ENCODE measurements at regions not wholly inside any gene's neighbourhood (a gene's known extent, or its start where the extent isn't known, plus 50 kb on each side); places are given as distances from the start of the nearest gene placed in this dataset.
"Not testable (repeated sequence)": the region's sequence is repeated elsewhere in the genome, so short reads cannot be mapped to it uniquely, and the experiment has no call there.

- DNase-seq (ENCODE audit: low spot score in 2 of 2) (no peak), ATAC-seq (ENCODE audit: low read depth) (no peak)
- H3K27ac Mint-ChIP-seq, result no peak overlapping the region
- no peaks in the 10 kb centered on the region for H3K4me1 Mint-ChIP-seq
- no peak overlapping the region for H3K4me3 Mint-ChIP-seq
- H3K9me3 Mint-ChIP-seq, result peaks cover 2% of the 10 kb centered on the region
- no peaks in the 10 kb centered on the region for H3K27me3 Mint-ChIP-seq
- no peaks in the 10 kb centered on the region for H3K36me3 Mint-ChIP-seq
These were observed 144.4 kb upstream of the DAPK1 start for GRCh38 chr9:87353301-87353700.

GRCh38 chr9:87354147-87354546, 143.5 kb upstream of the DAPK1 start:
- Mint-ChIP-seq H3K9me3 (peaks cover 1% of the 10 kb centered on the region), H3K4me3 (no peak overlapping the region), H3K36me3 (no peaks in the 10 kb centered on the region), H3K27ac (no peak overlapping the region), H3K27me3 (no peaks in the 10 kb centered on the region), H3K4me1 (no peaks in the 10 kb centered on the region)
- ATAC-seq (ENCODE audit: low read depth) (no peak), DNase-seq (ENCODE audit: low spot score in 2 of 2) (no peak)

GRCh38 chr9:87357600-87357999, 140.1 kb upstream of the DAPK1 start:
- no peak for ATAC-seq (ENCODE audit: low read depth)
- no peaks in the 10 kb centered on the region for H3K4me1 Mint-ChIP-seq
- H3K27ac Mint-ChIP-seq, result no peak overlapping the region
- DNase-seq (ENCODE audit: low spot score in 2 of 2), result no peak
- H3K4me3 Mint-ChIP-seq, result no peak overlapping the region
- no peaks in the 10 kb centered on the region for H3K36me3 Mint-ChIP-seq
- H3K9me3 Mint-ChIP-seq, result peaks cover 2% of the 10 kb centered on the region
- peaks cover 2% of the 10 kb centered on the region for H3K27me3 Mint-ChIP-seq

GRCh38 chr9:87359264-87359663, 138.4 kb upstream of the DAPK1 start:
- no peak for DNase-seq (ENCODE audit: low spot score in 2 of 2)
- H3K27ac Mint-ChIP-seq, result no peak overlapping the region
- peaks cover 4% of the 10 kb centered on the region for H3K9me3 Mint-ChIP-seq
- H3K36me3 Mint-ChIP-seq, result no peaks in the 10 kb centered on the region
- no peak overlapping the region for H3K4me3 Mint-ChIP-seq
- peaks cover 2% of the 10 kb centered on the region for H3K27me3 Mint-ChIP-seq
- ATAC-seq (ENCODE audit: low read depth), result no peak
- H3K4me1 Mint-ChIP-seq, result no peaks in the 10 kb centered on the region

GRCh38 chr9:87359958-87360601, 137.6 kb upstream of the DAPK1 start:
- peaks cover 6% of the 10 kb centered on the region for H3K9me3 Mint-ChIP-seq
- H3K4me3 Mint-ChIP-seq, result no peak overlapping the region
- no peak overlapping the region for H3K27ac Mint-ChIP-seq
- no peaks in the 10 kb centered on the region for H3K36me3 Mint-ChIP-seq
- peaks cover 2% of the 10 kb centered on the region for H3K27me3 Mint-ChIP-seq
- ATAC-seq (ENCODE audit: low read depth) (no peak), DNase-seq (ENCODE audit: low spot score in 2 of 2) (no peak)
- no peaks in the 10 kb centered on the region for H3K4me1 Mint-ChIP-seq

- H3K9me3 Mint-ChIP-seq, result peaks cover 2% of the 10 kb centered on the region
- H3K4me1 Mint-ChIP-seq, result peaks cover 2% of the 10 kb centered on the region
- no peak for ATAC-seq (ENCODE audit: low read depth)
- no peak overlapping the region for H3K27ac Mint-ChIP-seq
- no peak overlapping the region for H3K4me3 Mint-ChIP-seq
- no peak for DNase-seq (ENCODE audit: low spot score in 2 of 2)
- H3K36me3 Mint-ChIP-seq, result no peaks in the 10 kb centered on the region
- peaks cover 5% of the 10 kb centered on the region for H3K27me3 Mint-ChIP-seq
These were observed 127.5 kb upstream of the DAPK1 start for GRCh38 chr9:87370049-87370685.

GRCh38 chr9:87371795-87372355, 125.8 kb upstream of the DAPK1 start:
- no peak overlapping the region for H3K4me3 Mint-ChIP-seq
- DNase-seq (ENCODE audit: low spot score in 2 of 2) (no peak), ATAC-seq (ENCODE audit: low read depth) (no peak)
- no peaks in the 10 kb centered on the region for H3K9me3 Mint-ChIP-seq
- peaks cover 2% of the 10 kb centered on the region for H3K4me1 Mint-ChIP-seq
- no peak overlapping the region for H3K27ac Mint-ChIP-seq
- H3K27me3 Mint-ChIP-seq, result peaks cover 5% of the 10 kb centered on the region
- H3K36me3 Mint-ChIP-seq, result no peaks in the 10 kb centered on the region

GRCh38 chr9:87372356-87372851, 125.3 kb upstream of the DAPK1 start:
- Mint-ChIP-seq H3K27ac (no peak overlapping the region), H3K36me3 (no peaks in the 10 kb centered on the region), H3K4me1 (peaks cover 2% of the 10 kb centered on the region), H3K4me3 (no peak overlapping the region), H3K27me3 (peaks cover 5% of the 10 kb centered on the region), H3K9me3 (no peaks in the 10 kb centered on the region)
- ATAC-seq (ENCODE audit: low read depth) (no peak), DNase-seq (ENCODE audit: low spot score in 2 of 2) (no peak)

- H3K9me3 Mint-ChIP-seq; H3K27me3 Mint-ChIP-seq; DNase-seq (ENCODE audit: low spot score in 2 of 2); H3K36me3 Mint-ChIP-seq; H3K4me3 Mint-ChIP-seq; ATAC-seq (ENCODE audit: low read depth); H3K27ac Mint-ChIP-seq; H3K4me1 Mint-ChIP-seq: not testable (repeated sequence)
These were observed 123.4 kb upstream of the DAPK1 start for GRCh38 chr9:87374023-87374919.

- DNase-seq (ENCODE audit: low spot score in 2 of 2) (no peak), ATAC-seq (ENCODE audit: low read depth) (no peak)
- H3K36me3 Mint-ChIP-seq, result no peaks in the 10 kb centered on the region
- H3K4me1 Mint-ChIP-seq, result peaks cover 2% of the 10 kb centered on the region
- H3K9me3 Mint-ChIP-seq, result no peaks in the 10 kb centered on the region
- H3K27ac Mint-ChIP-seq, result no peak overlapping the region
- H3K27me3 Mint-ChIP-seq, result peaks cover 5% of the 10 kb centered on the region
- H3K4me3 Mint-ChIP-seq, result no peak overlapping the region
These were observed 122.1 kb upstream of the DAPK1 start for GRCh38 chr9:87375397-87376073.

GRCh38 chr9:87378676-87379075, 119.0 kb upstream of the DAPK1 start:
- no peak for ATAC-seq (ENCODE audit: low read depth)
- H3K4me1 Mint-ChIP-seq, result peaks cover 2% of the 10 kb centered on the region
- no peak for DNase-seq (ENCODE audit: low spot score in 2 of 2)
- H3K27me3 Mint-ChIP-seq, result peaks cover 4% of the 10 kb centered on the region
- no peak overlapping the region for H3K4me3 Mint-ChIP-seq
- H3K9me3 Mint-ChIP-seq, result no peaks in the 10 kb centered on the region
- H3K27ac Mint-ChIP-seq, result no peak overlapping the region
- H3K36me3 Mint-ChIP-seq, result no peaks in the 10 kb centered on the region

GRCh38 chr9:87379300-87379699, 118.4 kb upstream of the DAPK1 start:
- ATAC-seq (ENCODE audit: low read depth), result no peak
- Mint-ChIP-seq H3K27me3 (peaks cover 4% of the 10 kb centered on the region), H3K9me3 (no peaks in the 10 kb centered on the region), H3K4me1 (peaks cover 2% of the 10 kb centered on the region), H3K4me3 (no peak overlapping the region), H3K27ac (no peak overlapping the region), H3K36me3 (no peaks in the 10 kb centered on the region)
- no peak for DNase-seq (ENCODE audit: low spot score in 2 of 2)

GRCh38 chr9:87381050-87381711, 116.5 kb upstream of the DAPK1 start:
- DNase-seq (ENCODE audit: low spot score in 2 of 2), result no peak
- Mint-ChIP-seq H3K4me1 (no peaks in the 10 kb centered on the region), H3K9me3 (no peaks in the 10 kb centered on the region)

More at GRCh38 chr9:87381050-87381711, 116.5 kb upstream of the DAPK1 start:
- Mint-ChIP-seq H3K27me3 (peaks cover 2% of the 10 kb centered on the region), H3K36me3 (no peaks in the 10 kb centered on the region), H3K27ac (no peak overlapping the region), H3K4me3 (no peak overlapping the region)
- ATAC-seq (ENCODE audit: low read depth), result no peak
